Urinary bladder (tissue), 3 donors: ENCODE measurements at regions not wholly inside any gene's neighbourhood (a gene's known extent, or its start where the extent isn't known, plus 50 kb on each side); places are given as distances from the start of the nearest gene placed in this dataset.

Source experiments
- DNase-seq: peaks from one replicate; pipeline ENCODE4 v3.0.0-alpha.2; 2015; ENCODE audit errors: extremely low spot score
- H3K27ac ChIP-seq: one replicate; pipeline ENCODE4 v1.5.1; 2013; ENCODE audit warnings: low read depth, mild to moderate bottlenecking, moderate library complexity
- H3K36me3 ChIP-seq: one replicate; pipeline ENCODE4 v1.6.1; 2013; ENCODE audit warnings: mild to moderate bottlenecking, moderate library complexity; ENCODE audit not compliant: insufficient read depth
- H3K4me1 ChIP-seq: one replicate; pipeline ENCODE4 v1.6.1; 2013; ENCODE audit warnings: mild to moderate bottlenecking, moderate library complexity; ENCODE audit not compliant: insufficient read depth
- H3K4me3 ChIP-seq: one replicate; pipeline ENCODE4 v1.5.1; 2013; ENCODE audit warnings: low read depth, low read length
- WGBS: extraction: QIAGEN DNeasy Blood & Tissue Kit; methylation state at CpG from one replicate; pipeline ENCODE4 v1.1.7; 2013; 5-methylcytosine and 5-hydroxymethylcytosine counted together
- donor health status: healthy with polysubstance abuse.
- donor health status: healthy.

GRCh38 chr6:100944644-100945043 lies 63.5 kb upstream of the ASCC3 start:
- no peak for DNase-seq
- no peaks in the 10 kb centered on the region for H3K36me3 ChIP-seq
- H3K4me3 ChIP-seq, result no peak overlapping the region
- H3K4me1 ChIP-seq, result no peaks in the 10 kb centered on the region
- no peak overlapping the region for H3K27ac ChIP-seq
- WGBS, result 71% methylated on average over 4 of the region's 4 CpGs

DNA sequence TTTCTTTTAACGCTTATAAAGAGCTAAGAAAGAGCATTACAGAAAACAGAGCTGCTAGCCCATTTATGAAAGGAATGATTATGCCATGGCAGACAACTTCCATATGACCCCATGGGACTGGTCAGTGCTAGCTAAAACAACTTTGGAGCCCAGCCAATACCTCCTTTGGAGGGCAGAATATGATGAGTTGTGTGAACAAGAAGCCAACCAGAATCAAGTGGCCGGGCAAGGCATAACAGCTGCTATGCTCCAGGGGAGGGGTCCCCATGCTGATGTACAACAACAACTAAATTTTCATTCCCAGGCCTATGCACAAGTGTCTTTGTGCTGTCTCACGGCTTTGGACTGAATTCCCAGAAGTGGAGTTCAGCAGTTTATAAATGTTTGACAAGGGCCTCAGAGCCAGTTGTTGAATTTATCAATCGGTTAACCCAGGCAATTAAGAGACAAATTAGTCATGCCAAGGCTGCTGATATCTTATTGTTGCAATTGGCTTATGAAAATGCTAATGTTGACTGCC lies 65.0 kb upstream of the ASCC3 start:
- H3K36me3 ChIP-seq, result no peaks in the 10 kb centered on the region
- H3K4me1 ChIP-seq, result no peaks in the 10 kb centered on the region
- DNase-seq, result no peak
- no peak overlapping the region for H3K27ac ChIP-seq
- H3K4me3 ChIP-seq, result no peak overlapping the region
- 89% methylated on average over 4 of the region's 4 CpGs for WGBS

DNA sequence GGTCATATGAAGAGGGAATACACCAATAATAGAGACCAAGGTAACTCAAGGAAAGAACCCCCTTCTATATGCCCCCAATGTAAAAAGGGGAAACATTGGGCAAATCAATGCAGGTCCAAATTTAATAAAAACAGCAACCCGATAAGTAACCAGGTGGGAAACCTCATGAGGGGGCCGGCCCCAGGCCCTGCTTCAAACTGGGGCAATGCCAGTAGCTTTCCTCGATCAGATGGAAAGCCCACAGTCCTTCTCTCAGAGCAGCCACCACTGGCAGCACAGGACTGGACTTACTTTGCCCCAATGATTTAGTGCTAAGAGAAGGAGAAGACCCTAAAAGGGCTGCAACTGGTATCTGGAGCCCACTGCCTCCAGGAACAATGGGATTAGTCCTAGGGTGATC lies 65.6 kb upstream of the ASCC3 start:
- Histone ChIP-seq H3K36me3 (no peaks in the 10 kb centered on the region), H3K4me1 (no peaks in the 10 kb centered on the region), H3K4me3 (no peak overlapping the region), H3K27ac (no peak overlapping the region)
- no peak for DNase-seq
- 90% methylated on average over 3 of the region's 3 CpGs for WGBS

DNA sequence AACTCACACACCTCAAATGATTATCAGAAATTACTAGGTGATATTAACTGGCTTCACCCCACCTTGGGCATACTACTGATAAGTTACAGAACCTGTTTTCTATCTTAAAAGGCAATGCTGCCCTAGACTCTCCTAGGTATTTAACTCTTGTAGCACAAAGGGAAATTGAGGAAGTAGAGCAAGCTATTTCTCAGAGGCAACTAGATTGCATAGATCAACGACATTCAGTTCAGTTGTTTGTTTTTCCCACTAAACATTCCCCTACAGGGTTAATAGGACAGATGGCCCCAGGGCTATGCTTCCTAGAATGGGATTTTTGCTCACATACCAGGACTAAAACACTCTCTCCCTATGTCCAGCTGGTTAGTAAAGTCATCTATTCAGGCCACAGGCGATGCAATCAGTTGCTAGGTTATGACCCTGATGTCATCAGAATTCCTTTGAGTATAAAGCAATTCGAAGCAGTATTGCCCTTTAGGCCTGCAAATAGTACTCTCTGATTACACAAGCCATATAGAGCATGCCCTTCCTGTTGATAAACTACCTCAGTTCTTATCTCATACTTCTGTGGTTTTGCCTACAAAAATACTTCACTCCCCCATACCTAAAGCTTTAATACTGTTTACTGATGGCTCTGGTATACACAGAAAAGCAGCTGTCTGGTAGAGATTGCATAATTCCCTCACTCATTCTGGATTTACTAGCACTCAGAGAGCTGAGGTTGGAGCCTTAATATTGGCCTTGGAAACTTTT lies 67.4 kb upstream of the ASCC3 start:
- WGBS, result 39% methylated on average over 3 of the region's 3 CpGs

GRCh38 chr6:100952006-100952405 lies 70.9 kb upstream of the ASCC3 start:
- whole genome bisulfite sequencing, result 34% methylated on average over 9 of the region's 9 CpGs
- Histone ChIP-seq H3K27ac (no peak overlapping the region), H3K36me3 (no peaks in the 10 kb centered on the region), H3K4me3 (no peak overlapping the region), H3K4me1 (no peaks in the 10 kb centered on the region)
- DNase-seq, result no peak

More for the DNA sequence above, 67.4 kb upstream of the ASCC3 start:
- no peaks in the 10 kb centered on the region for H3K4me1 ChIP-seq
- no peak for DNase-seq
- no peak overlapping the region for H3K27ac ChIP-seq
- H3K36me3 ChIP-seq, result no peaks in the 10 kb centered on the region
- H3K4me3 ChIP-seq, result no peak overlapping the region

GRCh38 chr6:100959280-100959679 lies 78.2 kb upstream of the ASCC3 start:
- no peaks in the 10 kb centered on the region for H3K4me1 ChIP-seq
- WGBS, result 90% methylated on average over 3 of the region's 3 CpGs

DNA sequence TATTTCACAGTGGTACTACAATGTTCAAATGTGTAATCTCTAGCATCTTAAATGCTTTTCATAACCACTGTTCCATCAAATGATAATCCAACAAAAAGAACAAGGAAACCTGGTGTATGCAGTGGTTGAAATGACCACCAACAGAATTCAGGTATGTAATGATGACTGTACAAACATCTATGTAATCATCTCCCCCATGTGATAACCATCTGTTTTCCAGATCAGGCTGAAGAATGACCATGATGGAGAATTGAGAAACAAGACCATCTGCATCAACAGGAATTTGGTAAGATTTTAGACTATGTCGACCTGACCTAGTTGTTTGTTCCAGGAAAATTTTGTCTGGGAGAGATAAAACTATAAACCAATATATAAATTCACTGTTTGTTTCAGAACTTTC lies 81.3 kb upstream of the ASCC3 start:
- WGBS, result 81% methylated on average over 1 of the region's 1 CpG
- Histone ChIP-seq H3K36me3 (no peaks in the 10 kb centered on the region), H3K4me3 (no peak overlapping the region), H3K4me1 (no peaks in the 10 kb centered on the region), H3K27ac (no peak overlapping the region)
- no peak for DNase-seq

More at GRCh38 chr6:100959280-100959679, 78.2 kb upstream of the ASCC3 start:
- Histone ChIP-seq H3K4me3 (no peak overlapping the region), H3K36me3 (no peaks in the 10 kb centered on the region), H3K27ac (no peak overlapping the region)
- no peak for DNase-seq

DNA sequence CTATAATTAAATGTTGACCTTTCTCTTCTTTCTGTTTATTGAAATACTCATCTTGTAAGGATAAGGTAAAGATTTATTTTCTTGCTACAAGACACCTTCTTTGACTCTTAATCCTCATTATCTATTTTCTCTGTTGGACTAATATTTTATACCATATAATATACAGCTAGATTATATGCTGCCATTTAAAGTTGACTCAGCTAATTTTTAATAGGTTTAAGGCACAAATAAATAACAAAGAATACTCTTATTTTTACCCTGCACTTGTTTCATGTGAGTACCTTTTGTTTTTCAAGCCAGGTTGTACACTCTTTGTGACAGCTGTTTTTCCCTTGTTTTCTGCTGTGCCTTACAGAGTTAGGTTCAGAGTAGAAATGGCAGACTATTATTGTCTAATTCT lies 83.9 kb upstream of the ASCC3 start:
- Histone ChIP-seq H3K27ac (no peak overlapping the region), H3K36me3 (no peaks in the 10 kb centered on the region), H3K4me3 (no peak overlapping the region), H3K4me1 (no peaks in the 10 kb centered on the region)
- no peak for DNase-seq

- Histone ChIP-seq H3K4me1 (no peaks in the 10 kb centered on the region), H3K36me3 (no peaks in the 10 kb centered on the region), H3K4me3 (no peak overlapping the region), H3K27ac (no peak overlapping the region)
- WGBS, result 86% methylated on average over 6 of the region's 6 CpGs
- DNase-seq, result no peak
These were observed 87.8 kb upstream of the ASCC3 start for GRCh38 chr6:100968949-100969348.

GRCh38 chr6:100979267-100979666 lies 98.1 kb upstream of the ASCC3 start:
- DNase-seq, result no peak
- Histone ChIP-seq H3K4me1 (no peaks in the 10 kb centered on the region), H3K36me3 (no peaks in the 10 kb centered on the region), H3K27ac (no peak overlapping the region), H3K4me3 (no peak overlapping the region)
- WGBS, result 59% methylated on average over 4 of the region's 4 CpGs

- H3K4me1 ChIP-seq, result no peaks in the 10 kb centered on the region
- no peak overlapping the region for H3K27ac ChIP-seq
- H3K36me3 ChIP-seq, result no peaks in the 10 kb centered on the region
- DNase-seq, result no peak
- WGBS, result 80% methylated on average over 1 of the region's 1 CpG
- no peak overlapping the region for H3K4me3 ChIP-seq
These were observed 99.8 kb upstream of the ASCC3 start for GRCh38 chr6:100980949-100981348.

DNA sequence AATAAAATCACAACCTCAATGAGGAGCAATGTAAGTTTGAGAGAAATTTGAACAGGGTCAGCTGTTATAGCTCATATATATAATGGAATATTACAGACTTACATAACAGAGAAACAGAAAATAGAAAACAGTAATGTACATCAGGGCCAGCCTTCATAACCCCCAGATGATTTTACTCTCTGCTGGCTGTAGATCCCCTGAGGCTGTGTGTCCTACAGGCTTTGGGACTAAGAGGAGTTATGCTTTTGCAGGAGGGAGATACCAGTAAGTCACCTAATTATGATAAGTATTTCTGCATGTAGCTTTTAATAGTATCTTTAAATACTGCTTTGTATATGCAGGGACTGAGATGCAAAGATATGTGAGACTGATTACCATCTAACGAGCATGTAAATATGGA lies 105.8 kb upstream of the ASCC3 start:
- Histone ChIP-seq H3K36me3 (no peaks in the 10 kb centered on the region), H3K27ac (no peak overlapping the region), H3K4me1 (no peaks in the 10 kb centered on the region), H3K4me3 (no peak overlapping the region)
- WGBS, result 68% methylated on average over 1 of the region's 1 CpG
- DNase-seq, result no peak

DNA sequence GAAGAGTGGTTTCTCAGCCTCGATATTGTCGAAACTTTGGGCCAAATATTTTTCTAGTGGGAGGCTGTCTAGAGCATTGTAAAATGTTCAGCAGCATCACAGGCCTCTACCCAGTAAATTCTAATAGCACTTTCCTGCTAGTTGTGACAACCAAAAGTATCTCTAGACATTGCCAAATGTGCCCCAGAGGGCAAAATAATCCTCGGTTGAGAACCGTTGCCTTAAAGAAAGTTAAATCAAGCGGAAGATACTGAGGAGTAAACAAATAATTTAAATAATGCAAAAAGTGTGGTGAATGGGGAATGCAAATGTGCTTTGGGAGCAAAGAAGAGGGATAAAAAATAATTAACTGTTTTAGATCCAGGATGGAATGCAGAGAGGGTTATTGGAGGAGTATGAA lies 106.4 kb upstream of the ASCC3 start:
- 84% methylated on average over 5 of the region's 5 CpGs for WGBS
- Histone ChIP-seq H3K27ac (no peak overlapping the region), H3K4me3 (no peak overlapping the region), H3K36me3 (no peaks in the 10 kb centered on the region), H3K4me1 (no peaks in the 10 kb centered on the region)
- DNase-seq, result no peak

GRCh38 chr6:100988391-100988984 lies 107.4 kb upstream of the ASCC3 start:
- 77% methylated on average over 2 of the region's 2 CpGs for WGBS
- Histone ChIP-seq H3K4me3 (no peak overlapping the region), H3K27ac (no peak overlapping the region), H3K4me1 (no peaks in the 10 kb centered on the region), H3K36me3 (no peaks in the 10 kb centered on the region)
- no peak for DNase-seq
